Endothelial cell (in vitro differentiated cells): ENCODE measurements at regions not wholly inside any gene's neighbourhood (a gene's known extent, or its start where the extent isn't known, plus 50 kb on each side); places are given as distances from the start of the nearest gene placed in this dataset.

Experiments
- DNase-seq: peaks from one replicate; pipeline ENCODE4 v3.0.0; 2021; ENCODE audit warnings: low spot score
- H3K27ac Mint-ChIP-seq: one replicate; pipeline ENCODE4 v1.8.0; 2021; ENCODE audit warnings: mixed read lengths, inconsistent platforms; ENCODE audit not compliant: unreplicated experiment
- H3K27me3 Mint-ChIP-seq: one replicate; pipeline ENCODE4 v1.8.0; 2021; ENCODE audit warnings: mild to moderate bottlenecking, moderate library complexity, mixed read lengths, inconsistent platforms; ENCODE audit not compliant: unreplicated experiment
- H3K36me3 Mint-ChIP-seq: one replicate; pipeline ENCODE4 v1.8.0; 2021; ENCODE audit warnings: mild to moderate bottlenecking, low read depth, mixed read lengths, inconsistent platforms; ENCODE audit not compliant: unreplicated experiment
- H3K4me1 Mint-ChIP-seq: one replicate; pipeline ENCODE4 v1.8.0; 2021; ENCODE audit warnings: mild to moderate bottlenecking, mixed read lengths, inconsistent platforms; ENCODE audit not compliant: unreplicated experiment
- H3K4me3 Mint-ChIP-seq: one replicate; pipeline ENCODE4 v1.8.0; 2021; ENCODE audit warnings: mild to moderate bottlenecking, mixed read lengths, inconsistent platforms; ENCODE audit not compliant: unreplicated experiment
- H3K9me3 Mint-ChIP-seq: one replicate; pipeline ENCODE4 v1.8.0; 2021; ENCODE audit warnings: mixed read lengths, inconsistent platforms; ENCODE audit not compliant: unreplicated experiment
- CTCF ChIP-seq: fragments of 200-600 bp; sonication (generic); IDR thresholded peaks from one replicate; pipeline ENCODE4 v1.5.0; 2021; ENCODE audit warnings: antibody characterized with exemption; ENCODE audit not compliant: unreplicated experiment

- DNase-seq: no peak
- no peak for TF ChIP-seq CTCF
- no peaks in the 10 kb centered on the region for H3K27me3 Mint-ChIP-seq
- peaks cover 3% of the 10 kb centered on the region for H3K4me1 Mint-ChIP-seq
- no peaks in the 10 kb centered on the region for H3K36me3 Mint-ChIP-seq
- H3K27ac Mint-ChIP-seq: no peak overlapping the region
- H3K9me3 Mint-ChIP-seq: no peaks in the 10 kb centered on the region
- H3K4me3 Mint-ChIP-seq: no peak overlapping the region
These were observed 1898.4 kb downstream of the STIM2 start for GRCh38 chr4:28759064-28759463.

- no peak for TF ChIP-seq CTCF
- Mint-ChIP-seq H3K9me3 (no peaks in the 10 kb centered on the region), H3K36me3 (no peaks in the 10 kb centered on the region), H3K27ac (no peak overlapping the region), H3K4me3 (no peak overlapping the region), H3K27me3 (no peaks in the 10 kb centered on the region), H3K4me1 (no peaks in the 10 kb centered on the region)
- no peak for DNase-seq
These were observed 1899.4 kb downstream of the STIM2 start for GRCh38 chr4:28760003-28760402.

GRCh38 chr4:28772066-28772465 lies 1911.4 kb downstream of the STIM2 start:
- Mint-ChIP-seq H3K4me3 (no peak overlapping the region), H3K9me3 (no peaks in the 10 kb centered on the region), H3K4me1 (peaks cover 4% of the 10 kb centered on the region), H3K36me3 (no peaks in the 10 kb centered on the region), H3K27me3 (no peaks in the 10 kb centered on the region), H3K27ac (no peak overlapping the region)
- no peak for TF ChIP-seq CTCF
- no peak for DNase-seq

- no peak for TF ChIP-seq CTCF
- no peaks in the 10 kb centered on the region for H3K27me3 Mint-ChIP-seq
- no peaks in the 10 kb centered on the region for H3K9me3 Mint-ChIP-seq
- no peak overlapping the region for H3K27ac Mint-ChIP-seq
- peaks cover 4% of the 10 kb centered on the region for H3K4me1 Mint-ChIP-seq
- H3K4me3 Mint-ChIP-seq: no peak overlapping the region
- H3K36me3 Mint-ChIP-seq: no peaks in the 10 kb centered on the region
- no peak for DNase-seq
These were observed 1912.1 kb downstream of the STIM2 start for GRCh38 chr4:28772788-28773187.

- Mint-ChIP-seq H3K4me3 (no peak overlapping the region), H3K9me3 (no peaks in the 10 kb centered on the region), H3K36me3 (no peaks in the 10 kb centered on the region), H3K27me3 (no peaks in the 10 kb centered on the region), H3K4me1 (peaks cover 4% of the 10 kb centered on the region), H3K27ac (no peak overlapping the region)
- TF ChIP-seq CTCF: no peak
- no peak for DNase-seq
These were observed 1913.7 kb downstream of the STIM2 start for GRCh38 chr4:28774344-28774743.
